Activated CD8-positive, alpha-beta memory T cell treated with anti-CD3 and anti-CD28 coated beads, Interleukin-2, amount 50 U/mL, for 24 hours (primary cell): ENCODE measurements at regions not wholly inside any gene's neighbourhood (a gene's known extent, or its start where the extent isn't known, plus 50 kb on each side); places are given as distances from the start of the nearest gene placed in this dataset.
"Not testable (repeated sequence)": the region's sequence is repeated elsewhere in the genome, so short reads cannot be mapped to it uniquely, and the experiment has no call there.

Experiments
- DNase-seq: peaks from one replicate; pipeline ENCODE4 v3.0.0-alpha.2; 2020; ENCODE audit errors: extremely low read depth

GRCh38 chr13:74574964-74575728 is 440.9 kb upstream of the KLF12 start:
- no peak for DNase-seq

DNA sequence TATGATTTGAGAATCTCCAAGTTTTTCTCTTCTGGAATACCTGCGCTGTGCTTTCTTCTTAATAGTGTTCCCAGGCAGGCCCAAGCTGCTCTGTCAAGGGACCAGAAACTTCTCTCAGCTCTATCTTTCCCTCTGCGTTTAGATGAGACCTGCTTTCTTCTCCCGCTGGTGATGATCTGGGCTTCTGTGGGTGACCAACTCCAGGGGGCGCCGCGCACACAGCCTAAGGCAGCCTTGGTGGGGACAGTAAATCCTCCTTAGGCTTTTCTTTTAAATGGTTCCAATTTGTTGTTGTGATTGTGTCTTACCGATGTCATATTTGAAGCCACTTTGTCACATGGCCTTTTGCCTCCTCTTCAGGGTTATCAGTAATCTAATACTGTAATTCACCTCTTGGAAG is 439.4 kb upstream of the KLF12 start:
- DNase-seq: no peak

DNA sequence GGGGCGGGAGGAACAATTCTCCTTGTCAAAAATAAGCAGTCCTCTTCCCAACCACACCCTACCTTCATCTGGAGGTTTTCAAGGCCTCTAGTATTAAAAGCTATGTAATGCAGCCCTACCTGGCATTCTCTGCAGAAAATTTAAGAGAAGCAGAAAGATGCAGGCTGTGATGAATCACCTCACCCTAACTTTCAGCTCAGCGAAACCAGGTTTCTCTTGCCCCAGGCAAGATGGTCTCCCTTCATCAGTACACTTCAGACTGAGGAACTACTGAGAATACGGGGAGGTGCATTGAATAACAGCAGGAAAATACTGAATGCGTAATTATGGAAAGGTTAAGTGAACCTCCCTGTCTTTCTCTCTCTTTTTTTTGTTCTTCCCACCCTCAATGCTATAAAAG is 437.6 kb upstream of the KLF12 start:
- no peak for DNase-seq

GRCh38 chr13:74570834-74571233 is 436.6 kb upstream of the KLF12 start:
- DNase-seq: no peak

GRCh38 chr13:74570046-74570445 is 435.8 kb upstream of the KLF12 start:
- no peak for DNase-seq

GRCh38 chr13:74569251-74569650 is 435.0 kb upstream of the KLF12 start:
- no peak for DNase-seq

DNA sequence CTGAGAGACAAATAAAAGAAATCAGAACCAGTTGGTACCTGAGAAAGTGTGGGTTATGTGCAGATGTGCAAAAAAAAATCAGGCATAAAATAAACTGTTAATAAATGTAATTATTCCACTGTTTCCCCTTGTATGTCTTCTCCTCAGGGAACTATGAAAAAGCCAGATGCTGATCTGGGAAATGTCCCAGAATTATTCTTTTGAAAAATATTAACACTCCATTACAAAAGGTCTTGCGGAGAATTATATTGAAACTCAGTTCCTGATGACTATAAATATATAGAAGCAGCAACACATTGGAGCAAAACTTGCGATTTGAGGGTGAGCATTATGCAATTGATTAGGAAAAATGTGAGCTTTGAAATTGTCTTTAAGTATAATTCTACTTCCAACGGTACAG is 433.3 kb upstream of the KLF12 start:
- DNase-seq: no peak

DNA sequence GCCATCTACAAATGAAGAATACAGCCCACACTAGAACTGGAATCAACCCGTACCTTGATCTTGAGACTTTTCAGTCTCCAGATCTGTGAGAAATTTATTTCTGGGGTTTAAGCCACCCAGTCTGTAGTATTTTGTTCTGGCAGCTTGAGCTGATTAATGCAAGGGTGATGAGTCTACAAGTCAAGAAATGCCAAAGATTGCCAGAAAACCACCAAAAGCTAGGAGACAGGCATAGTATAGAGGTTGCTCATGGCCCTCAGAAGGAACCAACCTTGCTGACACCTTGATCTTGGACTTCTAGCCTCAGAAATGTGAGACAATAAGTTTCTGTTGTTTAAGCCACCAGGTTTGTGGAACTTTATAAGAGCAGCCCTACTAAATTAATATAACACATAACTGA is 428.2 kb upstream of the KLF12 start:
- DNase-seq: no peak

DNA sequence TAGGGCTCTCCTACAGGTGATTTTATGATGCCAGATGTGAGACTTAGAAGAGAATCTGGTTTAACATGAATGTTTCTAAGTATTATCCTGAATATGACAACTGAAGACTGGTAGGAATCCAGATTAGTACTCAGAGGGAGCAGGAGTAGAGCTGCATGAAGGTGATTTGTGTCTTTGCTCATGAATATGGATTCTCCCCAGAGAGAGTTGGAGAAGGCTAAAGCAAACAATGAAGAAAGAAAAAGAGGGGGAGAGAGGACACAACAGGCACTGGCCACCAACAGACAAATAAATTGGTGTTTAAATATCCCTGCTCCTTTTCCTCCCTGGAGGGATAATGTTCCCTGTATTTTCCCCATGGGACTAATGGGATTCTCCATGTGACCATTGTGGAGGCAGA is 427.0 kb upstream of the KLF12 start:
- no peak for DNase-seq

DNA sequence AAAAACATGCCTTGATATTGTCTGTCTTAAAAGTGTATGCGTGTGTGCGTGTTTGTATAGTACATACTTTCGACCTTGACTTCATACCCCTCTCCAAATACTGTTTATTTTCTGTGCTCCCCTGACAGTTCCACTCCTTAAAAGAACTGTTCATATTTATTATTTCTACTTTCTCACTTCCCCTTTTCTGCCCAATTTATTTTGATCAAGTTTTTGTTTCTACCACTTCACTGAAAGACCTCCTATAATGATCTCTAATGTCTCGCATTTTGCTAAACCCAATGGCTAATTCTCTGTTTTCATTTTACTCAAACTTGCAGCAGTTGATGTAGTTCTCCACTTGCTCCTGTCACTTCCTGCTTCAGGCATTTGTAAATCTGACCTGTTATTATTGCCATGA is 426.1 kb upstream of the KLF12 start:
- no peak for DNase-seq

GRCh38 chr13:74557870-74558269 is 423.7 kb upstream of the KLF12 start:
- DNase-seq: no peak

DNA sequence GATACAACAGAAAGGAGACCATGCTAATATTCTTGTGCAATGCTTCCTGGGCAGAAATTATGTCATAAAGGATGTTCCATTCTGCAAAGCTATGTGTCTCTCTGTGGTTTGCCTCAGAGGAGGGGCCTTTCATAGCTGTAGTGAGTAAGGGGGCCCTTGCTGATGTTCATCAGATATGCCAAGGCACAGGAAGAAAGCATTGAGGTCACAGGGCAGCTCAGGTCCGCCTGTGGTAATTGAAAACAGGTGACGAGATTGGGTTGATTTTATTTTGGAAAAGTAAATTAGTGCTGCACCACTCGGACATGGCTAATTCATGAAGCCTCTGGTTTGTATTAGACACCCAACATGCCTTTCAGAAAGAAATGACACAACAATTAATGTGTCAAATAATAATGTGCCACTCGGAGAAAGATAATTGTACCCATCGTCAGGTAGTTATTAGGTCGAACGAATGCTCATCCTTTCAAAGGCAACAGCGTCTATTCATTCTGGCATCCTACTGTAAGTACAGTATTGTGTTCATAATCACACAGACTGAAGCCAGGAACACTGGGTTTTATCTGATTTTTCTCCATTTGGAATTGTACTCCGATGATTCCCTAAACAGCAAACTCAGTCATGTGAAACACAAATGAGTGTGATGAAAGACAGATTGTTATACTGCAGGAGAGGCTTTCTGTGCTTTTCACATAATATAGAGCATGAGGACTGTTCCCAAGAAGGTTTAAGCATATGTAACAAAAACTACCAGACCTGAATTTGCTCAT is 421.6 kb upstream of the KLF12 start:
- DNase-seq: no peak

DNA sequence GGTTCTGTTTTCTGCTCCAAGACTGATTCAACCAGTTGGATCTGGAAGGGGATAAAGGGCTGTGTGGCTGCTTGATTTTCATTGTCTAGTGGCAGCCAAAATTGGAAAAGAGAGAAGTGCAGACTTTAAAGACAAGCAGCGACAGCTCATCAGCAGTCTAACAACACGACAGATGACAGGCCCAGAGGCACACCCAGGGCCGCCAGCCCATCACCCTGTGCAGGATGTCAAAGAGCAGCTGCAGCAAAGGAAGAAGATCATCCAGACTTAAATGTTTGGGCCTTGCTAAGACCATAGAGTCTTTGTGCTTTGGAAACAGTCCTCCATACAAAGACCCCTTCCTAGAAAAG is 421.0 kb upstream of the KLF12 start:
- no peak for DNase-seq

GRCh38 chr13:74554569-74555275 is 420.5 kb upstream of the KLF12 start:
- no peak for DNase-seq

GRCh38 chr13:74550039-74550438 is 415.8 kb upstream of the KLF12 start:
- no peak for DNase-seq

DNA sequence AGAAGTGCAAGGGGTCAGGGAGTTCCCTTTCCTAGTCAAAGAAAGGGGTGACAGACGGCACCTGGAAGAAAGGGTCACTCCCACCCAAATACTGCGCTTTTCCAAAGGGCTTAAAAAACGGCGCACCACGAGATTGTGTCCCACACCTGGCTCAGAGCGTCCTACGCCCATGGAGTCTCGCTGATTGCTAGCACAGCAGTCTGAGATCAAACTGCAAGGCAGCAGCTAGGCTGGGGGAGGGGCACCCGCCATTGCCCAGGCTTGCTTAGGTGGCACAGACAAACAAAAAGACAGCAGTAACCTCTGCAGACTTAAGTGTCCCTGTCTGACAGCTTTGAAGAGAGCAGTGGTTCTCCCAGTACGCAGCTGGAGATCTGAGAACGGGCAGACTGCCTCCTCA is 402.4 kb upstream of the KLF12 start:
- DNase-seq: not testable (repeated sequence)

DNA sequence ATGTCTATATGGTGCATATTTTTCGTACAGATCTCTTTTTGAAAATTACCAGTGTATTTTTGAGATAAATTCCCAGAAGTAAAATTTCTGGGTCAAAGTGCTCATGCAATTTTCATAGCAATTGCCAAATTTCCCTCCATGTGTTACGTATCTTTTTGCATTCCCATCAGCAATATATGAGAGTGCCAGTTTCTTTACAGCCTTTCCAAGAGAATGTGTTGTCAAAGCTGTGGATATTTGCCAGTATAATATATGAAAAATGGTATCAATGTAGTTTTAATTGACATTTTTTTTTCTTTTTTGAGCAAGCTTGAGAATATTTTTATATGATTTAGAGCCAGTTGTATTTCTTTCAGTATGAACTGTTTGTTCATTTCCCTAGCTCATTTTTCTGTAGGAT is 399.0 kb upstream of the KLF12 start:
- no peak for DNase-seq

DNA sequence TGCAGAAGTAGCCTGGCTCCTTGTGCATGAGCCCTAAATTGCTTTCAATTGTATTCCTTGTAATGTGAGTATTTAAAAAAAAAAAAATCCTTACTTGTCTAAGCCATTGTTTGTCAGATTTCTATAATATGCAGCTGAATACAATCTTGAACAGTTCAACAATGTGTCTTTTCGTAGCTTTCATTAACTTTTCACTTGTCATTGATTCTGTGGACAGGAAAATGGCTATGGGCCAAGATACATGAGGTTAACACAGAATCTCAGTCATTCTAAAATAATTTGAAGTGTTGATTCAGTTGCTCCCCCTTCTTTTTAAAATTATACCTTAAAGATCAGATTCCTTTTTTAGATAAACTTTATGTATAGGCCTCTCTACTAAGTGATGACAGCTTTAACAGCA is 395.8 kb upstream of the KLF12 start:
- DNase-seq: no peak

- DNase-seq: no peak
Measured at GRCh38 chr13:74528734-74529513, 394.7 kb upstream of the KLF12 start.

- DNase-seq: no peak
Measured at GRCh38 chr13:74523057-74523456, 388.9 kb upstream of the KLF12 start.

GRCh38 chr13:74511523-74511922 is 377.3 kb upstream of the KLF12 start:
- DNase-seq: no peak

GRCh38 chr13:74487091-74487722 is 353.0 kb upstream of the KLF12 start:
- DNase-seq: no peak
